GM19328 (cell line): ENCODE measurements at regions not wholly inside any gene's neighbourhood (a gene's known extent, or its start where the extent isn't known, plus 50 kb on each side); places are given as distances from the start of the nearest gene placed in this dataset.

Source experiments
- ATAC-seq: cut with Tn5 transposase; IDR thresholded peaks from one replicate; pipeline ENCODE4 v1.9.1; 2021; ENCODE audit warnings: mild to moderate bottlenecking, moderate library complexity; ENCODE audit not compliant: unreplicated experiment

GRCh38 chr4:26099967-26100366, 185.9 kb downstream of the SMIM20 start:
- ATAC-seq, result no peak

GRCh38 chr4:26101011-26101410, 187.0 kb downstream of the SMIM20 start:
- ATAC-seq, result no peak

- no peak for ATAC-seq
Observed at GRCh38 chr4:26104056-26104685, 190.2 kb downstream of the SMIM20 start.

DNA sequence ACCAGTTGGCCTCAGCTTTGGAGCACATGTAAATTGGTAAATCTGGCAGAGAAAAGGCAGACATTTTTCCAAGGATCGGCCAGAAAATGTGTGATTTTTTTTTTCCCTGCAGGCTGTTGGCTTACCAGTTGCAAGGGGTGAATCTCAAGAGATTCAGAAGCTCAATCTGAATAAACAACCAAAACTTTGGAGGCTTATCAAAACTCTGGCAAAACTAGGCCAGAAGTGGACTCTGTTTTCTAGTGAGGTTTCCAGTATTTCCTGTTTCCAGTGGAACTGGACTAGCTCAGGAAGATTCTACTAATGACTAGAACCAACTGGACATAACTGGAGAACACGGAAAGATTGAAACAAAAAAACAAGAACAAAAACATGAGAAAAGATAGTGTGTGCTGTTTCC, 191.3 kb downstream of the SMIM20 start:
- no peak for ATAC-seq

DNA sequence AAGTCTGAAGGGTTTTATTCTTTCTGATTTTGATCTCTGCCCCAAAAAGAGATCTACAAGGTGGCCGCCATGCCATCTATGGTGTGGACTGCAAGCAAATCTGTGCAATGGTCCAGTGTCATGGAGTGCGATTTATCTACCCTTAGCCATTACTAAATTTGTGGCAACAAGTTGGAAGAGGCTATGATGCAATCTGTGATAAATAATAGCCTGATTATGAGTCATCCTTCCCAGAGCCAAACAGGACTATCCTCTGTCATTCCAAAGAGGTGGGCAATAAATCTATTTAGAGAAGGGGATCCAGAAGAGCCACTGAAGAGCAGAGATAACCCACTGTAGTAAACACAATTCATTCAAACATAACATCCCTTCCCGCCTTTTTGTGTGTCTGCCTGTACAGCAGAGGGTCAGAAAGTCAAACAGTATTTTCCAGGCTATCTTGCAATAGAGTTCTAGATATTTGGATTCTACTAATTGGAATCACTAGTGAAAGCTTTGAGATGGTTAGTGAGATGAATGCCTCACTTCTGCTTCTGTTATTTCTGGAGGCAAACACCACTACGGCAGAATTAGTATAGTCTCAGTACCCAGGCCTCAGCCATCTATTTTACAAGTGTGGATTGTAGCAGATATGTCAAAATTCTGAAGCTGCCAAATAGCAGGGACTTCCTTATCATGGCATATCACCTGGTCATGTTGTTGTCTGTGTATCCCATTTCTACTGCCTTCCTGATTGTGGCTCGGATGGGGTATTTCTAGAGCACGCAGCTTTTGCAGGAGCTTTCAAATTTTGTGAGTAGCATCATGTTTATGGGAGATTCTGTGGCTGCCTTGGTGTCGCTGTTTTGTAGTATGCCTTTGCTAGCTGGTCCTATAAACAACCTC, 192.0 kb downstream of the SMIM20 start:
- ATAC-seq, result no peak

DNA sequence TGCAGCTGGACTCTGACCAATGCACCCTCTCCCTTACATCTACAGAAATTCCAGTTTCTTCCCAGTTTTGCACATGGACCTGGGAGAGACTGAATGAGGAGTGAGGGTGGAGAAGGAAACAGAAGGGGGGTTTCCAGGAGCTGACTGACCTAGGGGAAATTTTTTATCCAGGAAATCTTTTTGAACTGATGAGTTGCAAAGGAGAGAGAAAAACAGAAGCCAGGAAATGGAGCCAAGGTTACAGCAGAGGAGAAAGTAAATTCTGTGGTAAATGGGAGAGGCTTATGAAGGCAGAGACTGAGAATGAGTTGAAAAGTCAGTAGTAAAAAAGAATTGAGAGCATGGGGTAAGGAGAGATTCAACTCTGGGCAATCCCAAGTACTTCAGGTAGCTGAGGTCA, 192.8 kb downstream of the SMIM20 start:
- ATAC-seq, result no peak

DNA sequence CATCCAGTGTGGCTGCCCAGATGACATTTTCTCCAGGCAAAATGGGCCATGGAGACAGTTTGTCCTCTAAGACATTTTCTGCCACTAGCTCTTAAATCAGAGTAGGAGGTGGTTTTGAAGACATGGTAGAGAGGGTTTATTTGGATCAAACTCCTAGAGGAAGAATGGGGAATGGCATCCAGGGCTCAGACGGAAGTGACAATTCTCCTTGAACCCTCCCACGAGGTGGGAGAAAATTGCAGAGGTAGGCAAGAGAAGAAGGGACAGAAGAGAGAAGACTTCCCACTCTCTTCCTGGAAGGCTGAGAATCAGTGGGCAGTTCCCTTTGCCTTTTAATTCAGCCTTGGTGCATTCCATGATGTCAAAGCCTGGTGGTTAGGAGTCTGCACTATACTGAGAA, 194.0 kb downstream of the SMIM20 start:
- ATAC-seq, result no peak

GRCh38 chr4:26110493-26110892, 196.5 kb downstream of the SMIM20 start:
- no peak for ATAC-seq

DNA sequence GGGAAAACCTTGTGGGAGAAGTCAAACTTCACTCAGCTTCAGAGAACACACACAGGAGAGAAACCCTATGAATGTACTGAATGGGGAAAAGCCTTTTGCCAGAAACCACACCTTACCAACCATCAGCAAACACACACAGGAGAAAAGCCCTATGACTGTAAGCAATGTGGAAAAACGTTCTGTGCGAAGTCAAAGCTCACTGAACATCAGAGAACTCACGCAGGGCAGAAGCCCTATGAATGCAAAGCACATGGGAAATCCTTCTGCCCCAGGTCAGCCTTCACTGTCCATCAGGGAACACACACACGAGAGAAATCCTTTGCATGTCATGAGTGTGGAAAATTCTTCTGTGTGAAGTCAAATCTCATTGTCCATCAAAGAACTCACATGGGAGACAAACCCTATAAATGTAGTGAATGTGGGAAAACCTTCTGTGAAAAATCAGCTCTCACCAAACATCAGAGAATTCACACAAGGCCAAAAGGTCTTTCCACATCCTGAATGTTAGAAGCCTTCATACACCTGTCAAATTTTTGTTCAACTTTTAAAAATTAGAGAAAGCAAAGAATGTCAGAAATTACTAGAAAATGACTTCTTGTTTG, 199.4 kb downstream of the SMIM20 start:
- no peak for ATAC-seq

- ATAC-seq, result no peak
Observed at GRCh38 chr4:26116057-26116456, 202.0 kb downstream of the SMIM20 start.

DNA sequence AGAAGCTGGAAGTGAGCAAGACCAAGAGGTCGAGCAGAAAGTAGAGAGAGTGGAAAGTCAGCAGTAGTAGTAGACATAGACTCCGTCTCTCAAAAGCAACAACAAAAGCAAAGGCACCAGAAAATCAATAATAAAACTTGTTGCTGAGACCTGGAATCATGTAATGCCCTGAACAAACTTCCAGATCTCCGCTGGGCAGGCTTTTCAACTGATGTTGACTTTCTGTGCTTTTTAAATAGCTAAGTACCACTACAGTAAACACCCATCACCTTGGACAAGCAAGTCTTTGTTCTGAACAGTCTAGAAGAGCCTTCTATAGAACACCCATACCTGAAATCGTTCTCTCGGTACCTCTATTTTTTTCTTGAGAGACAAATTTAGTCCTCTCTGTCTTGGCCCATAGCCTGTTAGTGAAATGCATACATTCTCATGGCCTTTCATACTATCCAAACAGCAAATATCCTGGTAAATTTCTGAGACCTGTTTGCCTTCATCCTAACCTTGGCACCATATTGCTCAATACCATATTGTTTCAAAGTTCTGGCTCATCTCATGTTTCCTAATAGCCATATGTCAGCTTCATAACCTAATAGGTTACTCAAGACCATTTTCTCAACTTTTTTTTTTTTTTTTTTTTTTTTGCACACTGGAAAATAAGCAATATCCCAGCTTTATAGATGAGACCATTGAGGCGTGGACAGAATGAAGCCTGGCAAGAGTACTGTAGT, 200.6 kb upstream of the RBPJ start:
- no peak for ATAC-seq

DNA sequence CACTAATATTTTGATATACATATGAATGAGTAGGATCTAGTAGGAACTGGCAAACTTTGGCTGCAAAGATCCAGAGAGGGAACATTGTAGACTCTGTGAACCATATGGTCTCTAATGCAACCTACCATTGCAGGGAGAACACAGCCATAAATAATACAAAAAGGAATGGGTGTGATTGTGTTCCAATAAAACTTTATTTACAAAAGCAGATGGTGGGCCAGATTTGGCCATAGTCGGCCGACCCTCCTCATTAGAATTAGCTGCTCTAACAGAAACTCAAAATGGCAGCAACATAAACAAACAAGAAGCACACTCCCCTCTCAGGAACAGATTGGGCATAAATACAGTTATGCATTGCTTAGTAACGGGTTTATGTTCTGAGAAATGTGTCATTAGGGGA, 198.1 kb upstream of the RBPJ start:
- no peak for ATAC-seq

- no peak for ATAC-seq
Observed at GRCh38 chr4:26124753-26125321, 196.0 kb upstream of the RBPJ start.

- no peak for ATAC-seq
Observed at GRCh38 chr4:26126143-26126718, 194.6 kb upstream of the RBPJ start.

DNA sequence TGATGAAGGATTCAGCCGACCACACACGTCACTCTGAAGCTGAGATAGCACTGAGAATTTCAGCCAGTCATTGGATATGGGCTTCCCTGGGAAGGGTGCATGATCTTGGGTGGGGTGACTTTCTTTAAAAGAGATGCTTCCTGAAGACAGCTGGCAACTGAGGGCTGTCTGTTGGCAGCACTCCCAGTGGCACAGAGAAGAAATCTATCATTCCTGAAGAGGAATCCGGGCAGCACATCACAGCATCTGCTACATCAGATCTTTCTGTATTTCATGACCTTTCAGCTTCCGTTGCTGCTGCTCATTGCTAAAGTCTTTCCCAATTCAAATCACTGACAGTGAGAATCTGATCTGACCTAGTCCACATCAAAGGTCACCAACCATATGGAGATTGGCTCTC, 193.8 kb upstream of the RBPJ start:
- no peak for ATAC-seq

DNA sequence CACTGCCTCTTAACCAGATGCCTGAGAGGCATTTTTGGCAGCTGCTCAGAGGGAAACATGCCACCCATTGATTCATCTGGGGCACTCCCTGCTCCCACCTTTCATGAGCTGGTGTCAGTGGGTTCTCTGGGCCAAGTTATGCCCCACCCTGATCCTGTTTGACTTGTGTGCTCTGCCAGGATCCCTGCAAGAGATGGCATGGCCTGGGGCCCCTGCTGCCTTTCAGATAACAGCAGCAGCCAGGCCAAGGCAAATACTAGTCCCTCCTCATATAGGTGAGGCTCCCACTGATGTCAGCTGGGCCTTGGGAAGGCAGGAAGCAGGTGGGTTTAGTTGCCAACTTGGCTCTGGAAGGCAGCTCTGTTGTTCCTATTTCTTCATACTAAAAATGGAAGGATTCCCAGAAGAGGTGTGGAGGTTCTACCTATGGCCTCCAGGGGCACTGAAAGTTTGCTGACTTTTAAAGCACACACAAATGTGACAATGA, 192.9 kb upstream of the RBPJ start:
- ATAC-seq, result no peak

- peak; percentile 53 for ATAC-seq
Observed at GRCh38 chr4:26130173-26130572, 190.6 kb upstream of the RBPJ start.

DNA sequence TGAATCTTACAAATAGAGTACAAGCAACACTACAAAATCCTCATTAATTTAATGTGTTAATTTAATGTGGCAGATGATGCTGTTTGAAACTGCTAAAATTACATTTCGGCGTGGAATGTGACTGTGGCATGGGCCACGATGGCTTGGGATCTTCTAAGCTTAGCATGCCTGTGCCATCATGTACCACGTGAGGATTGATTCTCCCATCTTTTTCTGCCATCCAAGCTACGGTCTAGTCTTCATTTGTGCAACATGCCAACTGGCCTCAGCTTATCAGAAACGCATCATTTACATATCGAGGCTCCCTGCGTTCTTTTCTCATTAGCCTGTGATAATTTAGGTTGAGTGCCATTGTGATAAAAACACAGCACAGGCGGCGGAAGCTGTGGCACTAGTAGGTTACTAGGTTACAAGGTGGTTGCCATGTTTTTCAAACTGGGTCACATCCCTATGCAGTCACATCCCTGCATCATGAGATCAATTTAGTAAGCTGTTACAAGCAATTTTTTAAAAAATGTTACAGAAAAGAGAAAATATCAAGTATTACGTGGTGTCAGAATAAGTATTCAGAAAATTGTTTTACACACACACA, 189.9 kb upstream of the RBPJ start:
- ATAC-seq, result no peak

- peak; percentile 58 for ATAC-seq
Observed at GRCh38 chr4:26131711-26132110, 189.1 kb upstream of the RBPJ start.

- no peak for ATAC-seq
Observed at GRCh38 chr4:26132858-26133257, 188.0 kb upstream of the RBPJ start.
